GM12892 (cell line): ENCODE measurements at regions not wholly inside any gene's neighbourhood (a gene's known extent, or its start where the extent isn't known, plus 50 kb on each side); places are given as distances from the start of the nearest gene placed in this dataset.

ENCODE experiments used
- POLR2A ChIP-seq: IDR thresholded peaks from 2 replicates; pipeline ENCODE4 v1.6.1; 2011; ENCODE audit warnings: low read depth, low read length, control low read depth
- POLR2AphosphoS5 ChIP-seq: IDR thresholded peaks from 2 replicates; pipeline ENCODE4 v1.6.1; 2011; ENCODE audit warnings: low read depth, low read length, control low read depth

DNA sequence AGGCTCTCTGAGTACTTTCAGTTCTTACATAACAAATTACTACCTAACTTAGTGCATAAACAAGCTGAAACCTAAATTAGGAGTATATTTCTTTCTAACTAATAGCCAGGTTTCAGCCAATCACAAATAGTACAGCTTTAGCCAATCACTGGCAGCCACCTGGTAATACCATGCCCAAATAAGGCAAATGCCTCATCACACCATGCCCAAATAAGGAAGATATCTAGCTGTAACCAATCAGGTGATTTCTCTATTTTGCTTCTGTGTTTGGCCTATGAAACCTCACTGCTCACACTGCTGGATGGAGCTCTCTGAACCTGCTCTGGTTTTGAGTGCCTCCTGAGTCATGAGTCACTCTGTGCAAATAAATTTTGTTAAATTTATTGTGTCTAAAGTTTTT, 113.5 kb downstream of the DDIT4L start:
- TF ChIP-seq POLR2A (no peak), POLR2AphosphoS5 (no peak)
